GM12878 (cell line): ENCODE measurements at regions not wholly inside any gene's neighbourhood (a gene's known extent, or its start where the extent isn't known, plus 50 kb on each side); places are given as distances from the start of the nearest gene placed in this dataset.
A peak's percentile ranks its signal among the peaks of the same experiment; 100 is the strongest.

ENCODE experiments used
- ATAC-seq: fragments of 200-7000 bp; cut with Tn5 transposase; 3 replicates; pipeline ENCODE4 v1.9.1; 2020; ENCODE audit warnings: mild to moderate bottlenecking, moderate library complexity
- BruUV-seq: library from RNA; stranded (reverse); fragments of 400-500 nt; replicated peaks from 2 replicates; lab custom pipeline; 2021; lab: Mats Ljungman, UMichigan
- CTCF ChIA-PET: fragments of 300-600 bp; sonication (Branson Sonifier 250); formaldehyde crosslinking; extraction: SDS; loops from one replicate; lab custom pipeline; 2021; ENCODE audit warnings: inconsistent platforms; lab: Yijun Ruan, JAX
- POLR2A ChIA-PET: fragments of 350-600 bp; formaldehyde crosslinking; extraction: SDS; loops from one replicate; lab custom pipeline; 2021; ENCODE audit warnings: inconsistent platforms; lab: Charles Lee
- RAD21 ChIA-PET: fragments of 300-600 bp; sonication (Branson Sonifier 250); formaldehyde crosslinking; loops from one replicate; lab custom pipeline; 2023; ENCODE audit warnings: antibody characterized with exemption; ENCODE audit not compliant: unreplicated experiment; lab: Charles Lee
- SMC1A ChIA-PET: fragments of 300-600 bp; sonication (Branson Sonifier 250); formaldehyde crosslinking; loops from one replicate; lab custom pipeline; 2023; ENCODE audit not compliant: unreplicated experiment, uncharacterized antibody; lab: Charles Lee
- DNase-seq: peaks from one replicate; pipeline ENCODE4 v3.0.0-alpha.2; 2011; ENCODE audit warnings: low read depth, low spot score
- FAIRE-seq: peaks from 3 replicates; lab custom pipeline; 2011; peaks lifted over from hg19 to GRCh38; lab: Jason Lieb, UNC
- H2AFZ ChIP-seq: 2 replicates; pipeline ENCODE4 v1.6.0; 2011; ENCODE audit warnings: low read depth, low read length, control low read depth; ENCODE audit not compliant: control insufficient read depth
- H3K27ac ChIP-seq: 2 replicates; pipeline ENCODE4 v1.5.1; 2011; ENCODE audit warnings: control low read depth; ENCODE audit not compliant: control insufficient read depth, insufficient read depth
- H3K27me3 ChIP-seq, 2 experiments: replicated peaks in 1 of 2; 2 replicates each; pipeline versions ENCODE4 v1.6.0 to v1.6.1; 2011; ENCODE audit warnings: low read length in 1 of 2; ENCODE audit not compliant: control insufficient read depth in 2 of 2, insufficient read depth in 2 of 2
- H3K36me3 ChIP-seq, 2 experiments: 2 replicates each; pipeline ENCODE4 v1.5.1; 2011; ENCODE audit warnings: low read length in 1 of 2; ENCODE audit not compliant: control insufficient read depth in 2 of 2, insufficient read depth in 2 of 2
- H3K4me1 ChIP-seq: 2 replicates; pipeline ENCODE4 v1.6.1; 2011; ENCODE audit warnings: mild to moderate bottlenecking, low read length, moderate library complexity, mixed read lengths; ENCODE audit not compliant: control insufficient read depth, insufficient read depth
- H3K4me2 ChIP-seq: 2 replicates; pipeline ENCODE4 v1.6.0; 2011; ENCODE audit warnings: control low read depth; ENCODE audit not compliant: control insufficient read depth, insufficient read depth
- H3K4me3 ChIP-seq: fragments of 200-600 bp; sonication (generic); 2 replicates; pipeline ENCODE4 v1.5.1; 2016
- H3K79me2 ChIP-seq: 2 replicates; pipeline ENCODE4 v1.6.0; 2011; ENCODE audit warnings: low read length; ENCODE audit not compliant: control insufficient read depth, insufficient read depth
- H3K9ac ChIP-seq: 2 replicates; pipeline ENCODE4 v1.8.0; 2011; ENCODE audit warnings: low read length, control low read depth, mixed read lengths; ENCODE audit not compliant: control insufficient read depth, insufficient read depth
- H3K9me3 ChIP-seq: replicated peaks from 3 replicates; pipeline ENCODE4 v1.5.1; 2011; ENCODE audit warnings: mild to moderate bottlenecking, low read length; ENCODE audit not compliant: control insufficient read depth, insufficient read depth
- H4K20me1 ChIP-seq: 2 replicates; pipeline ENCODE4 v1.6.0; 2011; ENCODE audit not compliant: control insufficient read depth, insufficient read depth
- ASH2L ChIP-seq: fragments of 300-600, 200-600 bp; sonication (generic); IDR thresholded peaks from 2 replicates; pipeline ENCODE4 v1.6.1; 2017; ENCODE audit warnings: low read depth, mild to moderate bottlenecking, borderline replicate concordance
- BRCA1 ChIP-seq: IDR thresholded peaks from 2 replicates; pipeline ENCODE4 v1.6.1; 2011; ENCODE audit warnings: low read depth, low read length, improper control_type of control experiment
- ETV6 ChIP-seq, 2 experiments: fragments of 450-650 bp in 1 of 2; IDR thresholded peaks in 1 of 2; conservative IDR thresholded peaks in 1 of 2; 2 replicates each; pipeline ENCODE4 v1.6.1; 2014; ENCODE audit warnings: antibody characterized with exemption in 1 of 2, borderline replicate concordance in 1 of 2, low read depth in 1 of 2, mild to moderate bottlenecking in 1 of 2, moderate library complexity in 1 of 2
- FOS ChIP-seq: IDR thresholded peaks from 3 replicates; pipeline ENCODE4 v1.6.1; 2011; ENCODE audit warnings: borderline replicate concordance; ENCODE audit not compliant: insufficient read length; ENCODE audit errors: extremely low read depth
- MTA2 ChIP-seq: fragments of 450-650 bp; IDR thresholded peaks from 2 replicates; pipeline ENCODE4 v1.6.1; 2016; ENCODE audit warnings: low read depth, mild to moderate bottlenecking, moderate library complexity
- PML ChIP-seq: IDR thresholded peaks from 2 replicates; pipeline ENCODE4 v1.6.1; 2012; ENCODE audit warnings: low read length, inconsistent platforms
- POU2F2 ChIP-seq: IDR thresholded peaks from 3 replicates; pipeline ENCODE4 v1.6.1; 2011; ENCODE audit warnings: low read depth, mild to moderate bottlenecking, low read length, borderline replicate concordance
- SMARCA5 ChIP-seq: fragments of 450-650 bp; IDR thresholded peaks from 2 replicates; pipeline ENCODE4 v1.6.1; 2017; ENCODE audit warnings: mild to moderate bottlenecking
- TAF1 ChIP-seq: IDR thresholded peaks from 2 replicates; pipeline ENCODE4 v1.6.1; 2011; ENCODE audit warnings: mild to moderate bottlenecking, low read depth, low read length, borderline replicate concordance
- TBL1XR1 ChIP-seq: IDR thresholded peaks from 2 replicates; pipeline ENCODE4 v1.6.1; 2012; ENCODE audit warnings: low read depth, low read length, improper control_type of control experiment
- USF1 ChIP-seq: IDR thresholded peaks from 2 replicates; pipeline ENCODE4 v1.6.1; 2011; ENCODE audit warnings: borderline replicate concordance, low read depth, mild to moderate bottlenecking, moderate library complexity, mixed read lengths, low read length; ENCODE audit not compliant: insufficient read depth; ENCODE audit errors: extremely low read length
- ZBTB11 ChIP-seq: fragments of 450-650 bp; formaldehyde crosslinking; IDR thresholded peaks from 2 replicates; pipeline ENCODE4 v1.5.0; 2022; ENCODE audit warnings: mild to moderate bottlenecking, missing genetic modification characterization
- WGBS: methylation state at CpG from one replicate; pipeline ENCODE4 v1.1.6; 2016; ENCODE audit warnings: low lambda C conversion rate; ENCODE audit not compliant: insufficient replicate concordance, insufficient coverage; ENCODE audit errors: missing lambda C conversion rate; 5-methylcytosine and 5-hydroxymethylcytosine counted together
- in situ Hi-C: fragments of 300-500 bp; cut with MboI; formaldehyde crosslinking; loops from 9 replicates; pipeline ENCODE4 v1.14.3; 2018; ENCODE audit warnings: mixed read lengths
- intact Hi-C: fragments of 100-400 bp; cut with micrococcal nuclease; formaldehyde crosslinking; loops from one replicate; pipeline ENCODE4 v1.14.2; 2022; ENCODE audit not compliant: unreplicated experiment

- Histone ChIP-seq H3K9me3 (no peaks in the 10 kb centered on the region), H3K27me3 (no peaks in the 10 kb centered on the region), H3K9ac (no peak overlapping the region), H4K20me1 (0 out of 2 replicates have a peak, but pooled peaks cover 4% of the 10 kb centered on the region), H3K4me3 (no peak overlapping the region), H3K79me2 (peaks cover 27% of the 10 kb centered on the region), H3K4me1 (peaks cover 4% of the 10 kb centered on the region; the same call in 1 of the 2 replicates), H3K36me3 (0 out of 4 replicates have a peak, but pooled peaks cover 0 to 4% of the 10 kb centered on the region in 2 experiments), H2AFZ (no peak overlapping the region), H3K27ac (no peak overlapping the region), H3K4me2 (0 out of 2 replicates have a peak overlapping the region, but pooled peaks have one; percentile 22)
- CTCF ChIA-PET, result interaction anchor here (0.9 kb wide), 1 partner anchor 286 kb away, joined by 4 read pairs; no protein-coding TSS in a partner anchor
- intact Hi-C loops (no loop called here), in situ Hi-C loops (no loop called here)
- RAD21 ChIA-PET, result no interaction called here
- ATAC-seq (peak; percentile 31; the same call in 1 of the 3 replicates), FAIRE-seq (no peak), DNase-seq (no peak)
- no TSS peak for BruUV-seq
- 36% methylated on average over 5 of the region's 5 CpGs for WGBS
- POLR2A ChIA-PET, result interaction anchor here (0.5 to 0.9 kb wide), 3 partner anchors 8 to 201 kb away, joined by 3 to 7 read pairs (median 6); no protein-coding TSS in a partner anchor
- TF ChIP-seq ETV6 (conservative IDR thresholded peaks at IDR 0.05 in 1 of 2, IDR thresholded peaks at IDR 0.05 in 1 of 2; ENCODE audit: borderline replicate concordance in 1 of 2, low read depth in 1 of 2), result peak in 1 of 2 experiments; percentile 17; a peak in 1 of 4 replicates
- no peak for TF ChIP-seq FOS
- TF ChIP-seq USF1, result no peak
- SMC1A ChIA-PET, result interaction anchor here (0.6 to 1.7 kb wide), 3 partner anchors 8 to 422 kb away, joined by 4 to 6 read pairs (median 5); no protein-coding TSS in a partner anchor
These were observed 463.6 kb downstream of the SHQ1 start for GRCh38 chr3:72384602-72385001.

- H3K9me3 ChIP-seq, result no peaks in the 10 kb centered on the region
- no peak overlapping the region for H3K4me3 ChIP-seq
- ATAC-seq (no peak), DNase-seq (no peak), FAIRE-seq (no peak)
- H3K27me3 ChIP-seq, result no peaks in the 10 kb centered on the region
- ChIA-PET SMC1A (interaction anchor here (1.0 to 1.7 kb wide), 4 partner anchors 9 to 58 kb away, joined by 3 to 6 read pairs (median 4); no protein-coding TSS in a partner anchor), CTCF (interaction anchor here (0.9 kb wide), 1 partner anchor 285 kb away, joined by 4 read pairs; no protein-coding TSS in a partner anchor), RAD21 (interaction anchor here (0.7 kb wide), 1 partner anchor 99 kb away, joined by 6 read pairs; no protein-coding TSS in a partner anchor), POLR2A (interaction anchor here (0.6 kb wide), 1 partner anchor 200 kb away, joined by 7 read pairs; no protein-coding TSS in a partner anchor)
- peaks cover 4% of the 10 kb centered on the region; the same call in 1 of the 2 replicates for H3K4me1 ChIP-seq
- no TSS peak for BruUV-seq
- H2AFZ ChIP-seq, result no peak overlapping the region
- no peak overlapping the region for H3K27ac ChIP-seq
- H3K4me2 ChIP-seq, result no peak overlapping the region
- intact Hi-C loops, result no loop called here
- 85% methylated on average over 4 of the region's 4 CpGs for WGBS
- H3K36me3 ChIP-seq, result peaks cover 0 to 7% of the 10 kb centered on the region in 2 experiments; a peak in 1 of 4 replicates
- no peak overlapping the region for H3K9ac ChIP-seq
- in situ Hi-C loops, result no loop called here
- H3K79me2 ChIP-seq, result peaks cover 26% of the 10 kb centered on the region
- H4K20me1 ChIP-seq, result 0 out of 2 replicates have a peak, but pooled peaks cover 4% of the 10 kb centered on the region
- TF ChIP-seq BRCA1 (no peak), TAF1 (no peak), SMARCA5 (no peak), ASH2L (no peak), ZBTB11 (CRISPR knock-in tag) (no peak), MTA2 (no peak), TBL1XR1 (no peak), PML (no peak), POU2F2 (no peak)
These were observed 464.4 kb downstream of the SHQ1 start for GRCh38 chr3:72383883-72384282.
